Breast epithelium (tissue), 4 donors: ENCODE measurements at regions not wholly inside any gene's neighbourhood (a gene's known extent, or its start where the extent isn't known, plus 50 kb on each side); places are given as distances from the start of the nearest gene placed in this dataset.

Experiments
- DNase-seq, 2 donors: peaks; one replicate each; pipeline ENCODE4 v3.0.0-alpha.2; 2019; ENCODE audit warnings: low spot score in 2 of 2
- H3K27ac ChIP-seq, 2 donors: fragments of 200-600 bp; sonication (generic) in 1 of 2; one replicate each; pipeline ENCODE4 v1.5.1; 2016 to 2019; ENCODE audit warnings: mild to moderate bottlenecking in 1 of 2
- H3K27me3 ChIP-seq, 2 donors: fragments of 200-600 bp; sonication (generic) in 1 of 2; one replicate each; pipeline versions ENCODE4 v1.5.1 to v1.6.0; 2017 to 2019; ENCODE audit warnings: control low read depth in 1 of 2, mild to moderate bottlenecking in 1 of 2
- H3K36me3 ChIP-seq: fragments of 200-600 bp; one replicate; pipeline ENCODE4 v1.5.1; 2019
- H3K4me1 ChIP-seq, 2 donors: fragments of 200-600 bp; sonication (generic); one replicate each; pipeline ENCODE4 v1.5.1; 2016 to 2019; ENCODE audit warnings: control low read depth in 1 of 2
- H3K4me3 ChIP-seq, 3 donors: fragments of 200-600 bp; sonication (generic); 1 replicate in 2 of 3; 2 replicates in 1 of 3; pipeline ENCODE4 v1.5.1; 2016 to 2019; ENCODE audit warnings: mild to moderate bottlenecking in 3 of 3, moderate library complexity in 2 of 3
- H3K9me3 ChIP-seq, 2 donors: fragments of 200-600 bp; sonication (generic) in 1 of 2; one replicate each; pipeline ENCODE4 v1.5.1; 2016 to 2019; ENCODE audit warnings: control low read depth in 1 of 2
- CTCF ChIP-seq, 3 donors: fragments of 450-650 bp; IDR thresholded peaks; one replicate each; pipeline ENCODE4 v1.5.1; 2016 to 2017; ENCODE audit warnings: antibody characterized with exemption in 3 of 3, mild to moderate bottlenecking in 3 of 3, moderate library complexity in 3 of 3
- POLR2A ChIP-seq: fragments of 450-650 bp; IDR thresholded peaks from one replicate; pipeline ENCODE4 v1.6.1; 2016; ENCODE audit warnings: antibody characterized with exemption, mild to moderate bottlenecking, moderate library complexity
- POLR2AphosphoS5 ChIP-seq, 3 donors: sonication (generic); formaldehyde crosslinking; IDR thresholded peaks; one replicate each; pipeline ENCODE4 v1.6.1; 2017; ENCODE audit warnings: antibody characterized with exemption in 3 of 3
- intact Hi-C: fragments of 100-400 bp; cut with DNase I; formaldehyde crosslinking; loops from one replicate; pipeline ENCODE4 v1.15.1; 2023; ENCODE audit warnings: low total_unique reads

GRCh38 chr10:52465202-52465601 lies 151.1 kb downstream of the DKK1 start:
- no peak for DNase-seq
- no peaks in the 10 kb centered on the region for H3K36me3 ChIP-seq

GRCh38 chr10:52466464-52466863 lies 152.4 kb downstream of the DKK1 start:
- no peaks in the 10 kb centered on the region for H3K27me3 ChIP-seq
- DNase-seq, result no peak
- TF ChIP-seq CTCF (IDR thresholded peaks at IDR 0.05), result no peak
- TF ChIP-seq POLR2A, result no peak
- no peak for TF ChIP-seq POLR2AphosphoS5 (IDR thresholded peaks at IDR 0.05)
- no peak overlapping the region for H3K4me3 ChIP-seq
- no peaks in the 10 kb centered on the region for H3K9me3 ChIP-seq
- H3K4me1 ChIP-seq, result no peaks in the 10 kb centered on the region
- H3K27ac ChIP-seq, result no peak overlapping the region
- intact Hi-C loops, result no loop called here
- no peaks in the 10 kb centered on the region for H3K36me3 ChIP-seq

More at GRCh38 chr10:52465202-52465601, 151.1 kb downstream of the DKK1 start:
- Histone ChIP-seq H3K27ac (no peak overlapping the region), H3K4me1 (no peaks in the 10 kb centered on the region), H3K27me3 (no peaks in the 10 kb centered on the region), H3K9me3 (no peaks in the 10 kb centered on the region), H3K4me3 (no peak overlapping the region)
- TF ChIP-seq POLR2A, result no peak
- intact Hi-C loops, result no loop called here

- DNase-seq, result no peak
- H3K36me3 ChIP-seq, result no peaks in the 10 kb centered on the region
- TF ChIP-seq POLR2A, result no peak
- TF ChIP-seq POLR2AphosphoS5 (IDR thresholded peaks at IDR 0.05), result no peak
- no peak for TF ChIP-seq CTCF (IDR thresholded peaks at IDR 0.05)
Measured at GRCh38 chr10:52469970-52470705, 156.1 kb downstream of the DKK1 start.

GRCh38 chr10:52472406-52473146 lies 158.5 kb downstream of the DKK1 start:
- Histone ChIP-seq H3K27ac (no peak overlapping the region), H3K9me3 (no peaks in the 10 kb centered on the region), H3K27me3 (no peaks in the 10 kb centered on the region), H3K4me3 (no peak overlapping the region), H3K36me3 (no peaks in the 10 kb centered on the region), H3K4me1 (no peaks in the 10 kb centered on the region)
- DNase-seq, result no peak
- TF ChIP-seq POLR2A (no peak), CTCF (IDR thresholded peaks at IDR 0.05) (no peak), POLR2AphosphoS5 (IDR thresholded peaks at IDR 0.05) (no peak)
- intact Hi-C loops, result no loop called here

More at GRCh38 chr10:52469970-52470705, 156.1 kb downstream of the DKK1 start:
- H3K4me3 ChIP-seq, result no peak overlapping the region
- intact Hi-C loops, result no loop called here
- no peak overlapping the region for H3K27ac ChIP-seq
- H3K4me1 ChIP-seq, result no peaks in the 10 kb centered on the region
- H3K27me3 ChIP-seq, result no peaks in the 10 kb centered on the region
- no peaks in the 10 kb centered on the region for H3K9me3 ChIP-seq

- Histone ChIP-seq H3K9me3 (no peaks in the 10 kb centered on the region), H3K36me3 (no peaks in the 10 kb centered on the region), H3K4me3 (no peak overlapping the region), H3K27ac (no peak overlapping the region), H3K4me1 (no peaks in the 10 kb centered on the region), H3K27me3 (no peaks in the 10 kb centered on the region)
- intact Hi-C loops, result no loop called here
- TF ChIP-seq CTCF (IDR thresholded peaks at IDR 0.05), result no peak
- no peak for DNase-seq
Measured at GRCh38 chr10:52474265-52474664, 160.2 kb downstream of the DKK1 start.
